ENCODE measurements at regions not wholly inside any gene's neighbourhood (a gene's known extent, or its start where the extent isn't known, plus 50 kb on each side); places are given as distances from the start of the nearest gene placed in this dataset.

DNA sequence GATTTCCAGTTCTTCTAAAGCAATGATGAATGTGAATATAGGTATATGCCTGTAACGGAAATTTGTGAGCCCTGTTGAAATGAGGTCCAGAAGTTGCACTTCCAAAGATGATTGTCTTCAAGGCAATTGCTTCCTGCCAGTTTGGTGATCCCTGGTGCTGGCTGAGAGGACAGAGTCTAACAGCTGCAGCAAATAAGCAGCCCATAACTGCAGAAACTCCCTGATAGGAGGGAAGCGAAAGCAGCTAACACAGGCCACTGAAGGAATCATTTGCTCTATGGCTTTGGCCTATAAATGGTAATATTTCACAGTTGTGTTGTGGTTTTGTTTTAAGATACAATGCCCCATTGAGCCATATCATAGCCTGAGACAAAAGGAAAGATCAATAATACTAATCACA lies 451.5 kb upstream of the MIR17HG start:
- TF ChIP-seq, protein P1, sequence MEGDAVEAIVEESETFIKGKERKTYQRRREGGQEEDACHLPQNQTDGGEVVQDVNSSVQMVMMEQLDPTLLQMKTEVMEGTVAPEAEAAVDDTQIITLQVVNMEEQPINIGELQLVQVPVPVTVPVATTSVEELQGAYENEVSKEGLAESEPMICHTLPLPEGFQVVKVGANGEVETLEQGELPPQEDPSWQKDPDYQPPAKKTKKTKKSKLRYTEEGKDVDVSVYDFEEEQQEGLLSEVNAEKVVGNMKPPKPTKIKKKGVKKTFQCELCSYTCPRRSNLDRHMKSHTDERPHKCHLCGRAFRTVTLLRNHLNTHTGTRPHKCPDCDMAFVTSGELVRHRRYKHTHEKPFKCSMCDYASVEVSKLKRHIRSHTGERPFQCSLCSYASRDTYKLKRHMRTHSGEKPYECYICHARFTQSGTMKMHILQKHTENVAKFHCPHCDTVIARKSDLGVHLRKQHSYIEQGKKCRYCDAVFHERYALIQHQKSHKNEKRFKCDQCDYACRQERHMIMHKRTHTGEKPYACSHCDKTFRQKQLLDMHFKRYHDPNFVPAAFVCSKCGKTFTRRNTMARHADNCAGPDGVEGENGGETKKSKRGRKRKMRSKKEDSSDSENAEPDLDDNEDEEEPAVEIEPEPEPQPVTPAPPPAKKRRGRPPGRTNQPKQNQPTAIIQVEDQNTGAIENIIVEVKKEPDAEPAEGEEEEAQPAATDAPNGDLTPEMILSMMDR (IDR thresholded peaks at IDR 0.05; ENCODE audit: low read depth, low read length) = no peak
- TF ChIP-seq EZH2phosphoT487 (IDR thresholded peaks at IDR 0.05; ENCODE audit: low read depth) = no peak

Data from OCI-LY3 (cell line).